SIG-M5 treated with dmso at 0.1 percent for 504 hours (cell line): ENCODE measurements at regions not wholly inside any gene's neighbourhood (a gene's known extent, or its start where the extent isn't known, plus 50 kb on each side); places are given as distances from the start of the nearest gene placed in this dataset.

Experiments used
- DNase-seq: peaks from one replicate; lab custom pipeline; 2025; ENCODE audit not compliant: unreplicated experiment; lab: John Stamatoyannopoulos, UW

DNA sequence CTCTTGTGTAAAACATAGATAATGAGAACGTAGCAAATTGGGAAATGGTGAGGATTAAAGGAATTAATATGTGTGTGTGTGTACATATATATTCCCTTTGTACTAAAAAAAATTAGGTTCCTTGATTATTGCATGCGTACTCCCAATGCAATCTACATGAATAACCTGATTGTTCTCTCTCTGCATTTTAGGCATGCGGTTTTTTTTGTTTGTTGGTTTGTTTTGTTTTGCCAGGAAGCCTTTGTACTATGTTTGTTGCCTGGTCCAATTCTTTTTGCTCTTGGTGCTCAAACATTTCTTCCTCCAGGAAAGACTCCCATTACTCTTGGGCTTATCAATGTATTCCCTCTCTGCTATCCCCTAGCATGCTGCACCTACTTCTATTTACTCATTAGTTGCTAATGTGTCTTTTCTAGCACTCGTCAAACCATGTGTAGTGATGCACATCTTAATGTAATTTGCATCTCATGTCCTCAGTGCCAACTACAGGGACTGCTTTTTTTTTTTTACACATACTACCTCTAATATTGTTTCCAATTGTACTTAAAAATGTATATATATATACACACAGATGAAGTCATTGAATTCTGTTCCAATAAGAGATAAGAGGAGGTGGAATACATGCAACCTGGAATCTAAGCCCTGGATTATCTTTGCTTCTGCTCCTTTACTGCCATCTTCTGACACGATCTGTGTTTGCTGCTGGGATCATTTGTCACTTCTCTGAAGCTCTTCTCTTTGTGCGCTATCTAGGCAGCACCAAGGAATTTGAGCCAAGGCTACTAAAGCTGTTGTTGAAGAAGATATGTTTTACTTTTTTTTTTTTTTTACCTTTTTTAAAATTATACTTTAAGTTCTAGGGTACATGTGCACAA, 197.2 kb upstream of the ANO3 start:
- DNase-seq, result no peak

GRCh38 chr11:26137651-26138050, 194.3 kb upstream of the ANO3 start:
- DNase-seq, result no peak

- no peak for DNase-seq
Observed at GRCh38 chr11:26142891-26143290, 189.0 kb upstream of the ANO3 start.

DNA sequence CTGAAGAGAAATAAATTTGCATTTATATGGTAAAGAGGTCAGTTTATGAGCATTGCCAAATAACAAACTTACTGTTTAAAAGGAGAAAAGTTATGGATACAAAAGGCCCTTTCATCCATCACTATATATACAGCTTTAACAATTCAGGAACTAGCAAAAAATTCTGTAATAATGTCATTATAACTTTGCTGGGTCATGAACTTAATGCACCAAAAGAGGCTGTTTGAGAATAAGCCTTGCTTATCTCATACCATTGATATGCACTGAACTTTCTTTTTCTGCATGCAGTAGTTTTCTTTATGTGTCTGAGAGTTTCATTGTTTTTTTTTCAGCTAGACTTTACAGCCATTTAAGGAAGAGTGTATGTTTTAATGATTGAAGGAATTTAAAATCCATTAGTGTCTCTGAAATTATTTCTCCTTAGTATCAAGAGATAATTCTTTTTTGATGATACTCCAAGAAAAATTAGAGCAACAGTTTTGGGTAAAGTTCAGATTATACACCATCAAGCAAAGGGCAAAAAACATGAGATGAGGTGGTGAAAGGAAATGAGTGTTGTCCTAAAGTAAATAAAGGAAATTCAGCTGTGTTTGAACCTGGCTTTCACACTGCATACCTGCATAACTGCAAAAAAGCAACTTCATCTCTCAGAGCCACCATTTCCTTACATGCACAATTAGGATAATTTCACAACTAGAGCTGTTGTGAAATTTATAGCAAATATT, 188.2 kb upstream of the ANO3 start:
- no peak for DNase-seq

GRCh38 chr11:26144291-26144690, 187.6 kb upstream of the ANO3 start:
- DNase-seq, result no peak

DNA sequence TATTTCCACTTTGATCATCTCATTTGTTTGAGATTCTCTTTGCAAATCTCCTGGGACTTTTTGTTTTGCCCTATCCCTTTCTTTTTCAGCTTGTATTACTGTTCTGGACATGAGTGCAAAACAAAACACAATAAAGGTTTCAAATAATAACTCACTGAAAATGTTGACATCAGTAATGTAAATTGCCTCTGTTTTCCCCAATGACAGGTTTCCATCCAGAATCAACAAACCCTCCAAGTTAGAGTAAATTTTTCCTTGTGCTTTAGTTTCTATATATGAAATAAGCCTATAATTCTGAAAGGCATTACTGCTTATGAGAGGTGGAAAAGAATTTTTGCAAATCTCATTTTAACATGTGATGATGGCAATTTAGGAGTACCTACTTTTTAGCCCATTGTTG, 187.0 kb upstream of the ANO3 start:
- no peak for DNase-seq

- no peak for DNase-seq
Observed at GRCh38 chr11:26149585-26149984, 182.3 kb upstream of the ANO3 start.

- DNase-seq, result no peak
Observed at GRCh38 chr11:26150031-26150430, 181.9 kb upstream of the ANO3 start.

GRCh38 chr11:26158251-26158650, 173.7 kb upstream of the ANO3 start:
- DNase-seq, result no peak

DNA sequence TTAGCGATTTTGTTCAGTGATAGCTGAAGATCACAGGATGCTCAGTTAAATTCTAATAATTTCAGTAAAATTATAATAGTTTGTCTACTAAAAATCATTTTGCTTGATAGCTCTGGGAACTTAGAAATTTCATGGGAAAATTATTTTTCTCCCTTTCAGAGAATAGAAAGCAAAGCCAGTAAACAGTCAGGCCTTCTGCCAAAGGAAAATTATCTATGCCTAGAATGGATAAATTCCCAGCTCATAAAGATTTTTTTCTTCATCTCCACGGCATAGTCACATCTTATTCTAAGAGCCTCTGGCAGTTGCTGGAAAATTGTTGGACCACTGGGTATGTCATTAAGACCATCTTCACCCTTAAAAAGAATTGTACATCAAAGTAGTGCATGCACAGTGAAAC, 169.6 kb upstream of the ANO3 start:
- DNase-seq, result no peak

DNA sequence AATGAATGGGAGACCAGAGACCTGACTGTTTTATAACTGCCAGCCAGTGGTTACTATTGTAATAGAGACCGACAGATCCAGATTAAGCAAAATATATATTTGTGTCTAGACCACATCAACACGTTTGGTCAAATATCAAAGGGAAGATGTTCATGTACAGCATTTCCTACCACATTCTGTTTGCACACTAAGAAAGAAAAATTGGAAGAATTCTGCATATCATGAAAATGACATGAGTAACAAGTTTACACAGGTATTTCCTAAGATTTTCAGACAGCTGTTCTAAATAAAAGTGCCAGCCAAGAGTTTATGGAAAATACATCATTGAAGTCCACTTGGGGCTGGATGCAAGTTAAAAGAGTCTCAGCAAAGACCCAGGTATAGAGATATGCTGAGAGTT, 145.5 kb upstream of the ANO3 start:
- no peak for DNase-seq

DNA sequence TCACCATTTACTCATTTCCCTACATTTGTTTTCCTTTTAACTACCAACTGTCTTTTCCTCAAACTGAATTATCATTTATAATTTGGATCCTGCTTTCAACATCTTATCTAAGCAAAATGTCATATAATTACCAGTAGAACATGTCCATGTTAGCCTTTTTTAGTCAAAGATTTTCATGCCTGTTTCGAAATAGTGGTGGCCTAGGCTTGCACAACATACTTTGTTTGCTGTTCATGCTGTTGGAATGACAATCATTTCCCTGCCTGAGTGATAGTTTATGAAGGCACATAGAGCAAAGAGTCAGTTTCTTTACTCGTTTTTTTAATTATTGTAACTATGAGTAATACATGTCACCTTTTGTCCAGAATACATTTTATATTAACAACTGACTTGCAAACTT, 144.3 kb upstream of the ANO3 start:
- no peak for DNase-seq

- no peak for DNase-seq
Observed at GRCh38 chr11:26188554-26188953, 143.4 kb upstream of the ANO3 start.

DNA sequence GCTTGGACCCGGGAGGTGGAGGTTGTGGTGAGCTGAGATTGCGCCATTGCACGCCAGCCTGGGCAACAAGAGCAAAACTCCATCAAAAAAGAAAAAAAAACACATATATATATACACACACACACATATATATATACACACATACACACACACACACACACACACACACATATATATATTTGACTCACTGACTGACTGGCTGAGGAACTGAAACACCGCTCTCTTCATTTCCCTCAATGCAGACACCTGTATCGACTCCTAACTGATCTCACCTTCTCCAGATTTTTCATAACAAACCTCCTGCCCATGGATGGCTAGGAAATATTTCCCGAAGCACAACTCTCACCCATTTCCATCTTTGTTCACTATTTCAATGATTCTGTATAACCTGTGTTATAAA, 140.7 kb upstream of the ANO3 start:
- no peak for DNase-seq

- DNase-seq, result no peak
Observed at GRCh38 chr11:26193694-26194365, 138.1 kb upstream of the ANO3 start.

DNA sequence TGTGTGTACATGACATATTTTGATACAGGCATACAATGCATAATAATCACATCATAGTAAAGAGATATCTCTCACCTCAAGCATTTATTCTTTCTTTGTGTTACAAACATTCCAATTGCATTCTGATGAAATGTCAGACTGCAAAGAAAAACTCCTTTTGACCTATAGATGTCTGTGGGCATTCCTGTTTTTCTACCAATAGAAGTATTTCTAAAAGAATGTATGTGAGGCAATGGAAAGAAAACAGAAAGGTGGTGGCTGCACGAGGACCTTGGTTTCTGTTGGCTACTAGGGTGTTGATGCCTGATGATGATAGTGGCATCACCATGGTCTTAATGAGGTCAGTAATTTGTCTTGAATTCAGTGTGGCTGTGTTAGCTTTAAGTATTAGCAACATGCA, 137.0 kb upstream of the ANO3 start:
- no peak for DNase-seq

DNA sequence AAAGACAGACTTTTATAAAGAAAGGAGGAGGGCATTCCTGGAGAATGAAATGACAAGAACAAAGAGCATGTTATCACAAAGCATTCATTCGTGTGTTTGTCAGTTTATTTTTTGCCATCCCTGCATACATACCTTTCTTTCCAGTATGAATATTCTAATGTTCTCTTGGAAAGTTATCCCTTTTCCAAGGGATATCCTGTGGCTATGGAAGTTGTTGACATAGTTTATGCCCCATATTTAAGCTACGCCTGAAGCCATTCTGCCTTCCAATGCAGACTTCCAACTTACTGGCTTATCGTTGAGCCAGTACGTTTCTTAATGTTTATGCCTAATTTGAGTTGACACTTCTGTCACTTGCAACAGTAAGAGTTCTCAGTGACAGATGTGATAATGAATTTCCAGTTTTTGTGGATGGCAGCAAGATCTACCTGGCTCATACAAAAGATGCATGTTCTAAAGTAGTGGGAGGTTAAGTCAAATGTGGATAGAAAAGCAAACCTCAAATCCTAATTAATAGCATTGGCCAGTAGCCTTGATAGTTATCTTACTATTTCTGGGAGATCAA, 133.3 kb upstream of the ANO3 start:
- no peak for DNase-seq

GRCh38 chr11:26199331-26200095, 132.4 kb upstream of the ANO3 start:
- no peak for DNase-seq

- DNase-seq, result no peak
Observed at GRCh38 chr11:26201411-26201810, 130.5 kb upstream of the ANO3 start.

DNA sequence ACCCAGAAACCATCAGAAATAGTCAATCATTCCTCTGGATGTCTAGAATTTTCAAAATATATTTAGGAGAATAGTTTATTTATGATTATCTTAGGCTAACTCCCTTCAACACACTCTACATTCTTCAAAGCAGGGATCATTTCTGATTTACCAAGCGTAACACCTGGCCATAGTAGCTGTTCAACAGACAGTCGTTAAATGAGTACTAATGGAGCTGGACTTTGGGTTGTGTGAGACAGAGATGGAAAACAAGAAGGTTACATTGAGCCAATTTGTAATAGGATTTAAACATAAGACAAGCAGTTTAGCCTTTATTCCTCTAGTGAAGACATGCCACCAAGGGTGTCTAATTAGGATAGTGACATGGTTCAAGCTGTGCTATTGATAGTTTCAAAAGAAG, 129.2 kb upstream of the ANO3 start:
- no peak for DNase-seq

GRCh38 chr11:26204101-26204500, 127.8 kb upstream of the ANO3 start:
- DNase-seq, result no peak
